NT2/D1 (cell line): ENCODE measurements at regions not wholly inside any gene's neighbourhood (a gene's known extent, or its start where the extent isn't known, plus 50 kb on each side); places are given as distances from the start of the nearest gene placed in this dataset.

Experiments
- SUZ12 ChIP-seq: IDR thresholded peaks from 2 replicates; pipeline ENCODE4 v1.6.1; 2011; ENCODE audit not compliant: insufficient read length, insufficient read depth; ENCODE audit errors: extremely low read depth
- YY1 ChIP-seq: IDR thresholded peaks from 2 replicates; pipeline ENCODE4 v1.6.1; 2011; ENCODE audit not compliant: insufficient read length, insufficient read depth
- ZNF274 ChIP-seq: IDR thresholded peaks from 2 replicates; pipeline ENCODE4 v1.6.1; 2011; ENCODE audit warnings: mild to moderate bottlenecking, low read depth, low read length

DNA sequence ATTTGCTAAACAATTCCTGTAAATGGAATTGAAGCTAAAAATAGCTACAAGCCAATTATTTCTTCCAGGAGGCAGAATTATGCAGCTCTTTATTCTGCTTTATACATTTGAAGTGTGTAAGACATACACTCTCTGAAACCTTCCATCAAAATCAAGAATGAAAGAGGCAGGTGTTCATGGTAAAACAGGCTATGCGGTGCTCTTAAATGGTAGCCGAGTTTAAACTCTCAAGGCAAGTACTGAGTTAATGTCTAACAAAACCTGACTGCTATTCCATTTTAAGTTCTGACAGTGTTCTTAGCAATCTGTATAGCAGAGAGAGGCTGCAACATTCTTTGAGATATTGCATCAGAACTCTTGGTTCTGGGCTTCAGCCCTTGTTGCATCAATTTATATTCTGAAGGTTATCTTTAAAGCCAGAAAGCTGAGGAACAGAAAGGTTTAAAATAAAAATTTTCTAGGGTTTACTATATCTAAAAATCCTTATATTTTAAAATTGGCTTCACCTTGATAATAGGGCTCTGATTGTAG is 248.3 kb upstream of the CCNG1 start:
- TF ChIP-seq ZNF274 (no peak), YY1 (no peak), SUZ12 (no peak)
